ENCODE measurements at regions not wholly inside any gene's neighbourhood (a gene's known extent, or its start where the extent isn't known, plus 50 kb on each side); places are given as distances from the start of the nearest gene placed in this dataset.
A peak's percentile ranks its signal among the peaks of the same experiment; 100 is the strongest.

GRCh38 chr9:89805571-89806292 lies 200.9 kb downstream of the GADD45G start:
- DNase-seq: no peak
- Mint-ChIP-seq H3K4me3 (peak overlapping the region; percentile 6), H3K27me3 (ENCODE audit: low read depth, poor library complexity) (peaks cover 18% of the 10 kb centered on the region), H3K36me3 (ENCODE audit: low read depth) (no peaks in the 10 kb centered on the region), H3K27ac (no peak overlapping the region), H3K9me3 (no peaks in the 10 kb centered on the region), H3K4me1 (peaks cover 74% of the 10 kb centered on the region)
- TF ChIP-seq CTCF (IDR thresholded peaks at IDR 0.05): no peak

- no peak overlapping the region for H3K4me3 Mint-ChIP-seq
- H3K27ac Mint-ChIP-seq: no peak overlapping the region
- no peak for TF ChIP-seq CTCF (IDR thresholded peaks at IDR 0.05)
- H3K27me3 Mint-ChIP-seq (ENCODE audit: low read depth, poor library complexity): peaks cover 23% of the 10 kb centered on the region
- no peaks in the 10 kb centered on the region for H3K36me3 Mint-ChIP-seq (ENCODE audit: low read depth)
- peaks cover 79% of the 10 kb centered on the region for H3K4me1 Mint-ChIP-seq
- no peak for DNase-seq
- no peaks in the 10 kb centered on the region for H3K9me3 Mint-ChIP-seq
These were observed 201.7 kb downstream of the GADD45G start for GRCh38 chr9:89806371-89807100.

GRCh38 chr9:89807101-89807395 lies 202.2 kb downstream of the GADD45G start:
- no peak for TF ChIP-seq CTCF (IDR thresholded peaks at IDR 0.05)
- Mint-ChIP-seq H3K9me3 (no peaks in the 10 kb centered on the region), H3K4me1 (peaks cover 79% of the 10 kb centered on the region), H3K27me3 (ENCODE audit: low read depth, poor library complexity) (peaks cover 23% of the 10 kb centered on the region), H3K36me3 (ENCODE audit: low read depth) (no peaks in the 10 kb centered on the region), H3K4me3 (no peak overlapping the region), H3K27ac (no peak overlapping the region)
- DNase-seq: no peak

- Mint-ChIP-seq H3K27me3 (ENCODE audit: low read depth, poor library complexity) (peaks cover 23% of the 10 kb centered on the region), H3K27ac (peak overlapping the region; percentile 95), H3K4me3 (peak overlapping the region; percentile 67), H3K36me3 (ENCODE audit: low read depth) (no peaks in the 10 kb centered on the region), H3K9me3 (no peaks in the 10 kb centered on the region), H3K4me1 (peaks cover 72% of the 10 kb centered on the region)
- no peak for DNase-seq
- TF ChIP-seq CTCF (IDR thresholded peaks at IDR 0.05): no peak
These were observed 202.9 kb downstream of the GADD45G start for GRCh38 chr9:89807682-89808075.

GRCh38 chr9:89808076-89808755 lies 203.4 kb downstream of the GADD45G start:
- no peak for TF ChIP-seq CTCF (IDR thresholded peaks at IDR 0.05)
- Mint-ChIP-seq H3K27me3 (ENCODE audit: low read depth, poor library complexity) (peaks cover 18% of the 10 kb centered on the region), H3K9me3 (no peaks in the 10 kb centered on the region), H3K27ac (peak overlapping the region; percentile 95), H3K4me1 (peaks cover 73% of the 10 kb centered on the region), H3K4me3 (peak overlapping the region; percentile 67), H3K36me3 (ENCODE audit: low read depth) (no peaks in the 10 kb centered on the region)
- peak; percentile 65 for DNase-seq
